IMR-90 (cell line): ENCODE measurements at regions not wholly inside any gene's neighbourhood (a gene's known extent, or its start where the extent isn't known, plus 50 kb on each side); places are given as distances from the start of the nearest gene placed in this dataset.

Experiments
- ATAC-seq: fragments of 200-7000 bp; cut with Tn5 transposase; 2 replicates; pipeline ENCODE4 v1.9.1; 2020; ENCODE audit warnings: low read depth, mild to moderate bottlenecking, moderate library complexity
- BruUV-seq: library from RNA; stranded (reverse); fragments of 400-500 nt; replicated peaks from 2 replicates; lab custom pipeline; 2021; lab: Mats Ljungman, UMichigan
- CTCF ChIA-PET: fragments of 300-600 bp; formaldehyde crosslinking; extraction: SDS; loops from one replicate; lab custom pipeline; 2021; ENCODE audit warnings: antibody characterized with exemption; lab: Yijun Ruan, JAX
- POLR2A ChIA-PET: fragments of 300-600 bp; sonication (Branson Sonifier 250); formaldehyde crosslinking; loops from one replicate; lab custom pipeline; 2022; ENCODE audit warnings: antibody characterized with exemption; ENCODE audit not compliant: unreplicated experiment; lab: Charles Lee
- DNase-seq: peaks from one replicate; pipeline ENCODE4 v3.0.0; 2013
- H2AFZ ChIP-seq: replicated peaks from 2 replicates; pipeline ENCODE3; 2013; ENCODE audit warnings: low read length, mild to moderate bottlenecking; ENCODE audit not compliant: poor library complexity
- H2AK5ac ChIP-seq: 2 replicates; pipeline ENCODE4 v1.6.1; 2013; ENCODE audit warnings: low read depth, low read length, inconsistent platforms
- H2AK9ac ChIP-seq: replicated peaks from 2 replicates; pipeline ENCODE3; 2013; ENCODE audit warnings: mild to moderate bottlenecking, low read depth, low read length, moderate library complexity; ENCODE audit not compliant: poor library complexity
- H2BK120ac ChIP-seq: 2 replicates; pipeline ENCODE4 v1.6.1; 2013; ENCODE audit warnings: low read depth, low read length, inconsistent platforms
- H2BK15ac ChIP-seq: 3 replicates; pipeline ENCODE4 v1.6.1; 2013; ENCODE audit warnings: low read depth, low read length, inconsistent platforms
- H2BK20ac ChIP-seq: 2 replicates; pipeline ENCODE4 v1.6.1; 2013; ENCODE audit warnings: low read depth, mild to moderate bottlenecking, inconsistent platforms, low read length, moderate library complexity
- H2BK5ac ChIP-seq: 2 replicates; pipeline ENCODE4 v1.6.1; 2013; ENCODE audit warnings: mild to moderate bottlenecking, low read depth, low read length, inconsistent platforms; ENCODE audit not compliant: poor library complexity, severe bottlenecking
- H3K14ac ChIP-seq: replicated peaks from 2 replicates; pipeline ENCODE4 v1.6.1; 2013; ENCODE audit warnings: low read depth, low read length, inconsistent platforms
- H3K18ac ChIP-seq: 2 replicates; pipeline ENCODE4 v1.6.1; 2013; ENCODE audit warnings: low read depth, low read length, control low read depth
- H3K23ac ChIP-seq: 2 replicates; pipeline ENCODE4 v1.6.1; 2013; ENCODE audit warnings: low read depth, low read length, inconsistent platforms
- H3K27ac ChIP-seq: 2 replicates; pipeline ENCODE4 v1.5.1; 2013; ENCODE audit warnings: mild to moderate bottlenecking, control low read depth, low read length; ENCODE audit not compliant: insufficient read depth
- H3K27me3 ChIP-seq: 2 replicates; pipeline ENCODE4 v1.6.1; 2013; ENCODE audit warnings: low read length; ENCODE audit not compliant: control insufficient read depth, insufficient read depth
- H3K36me3 ChIP-seq: 2 replicates; pipeline ENCODE4 v1.6.1; 2013; ENCODE audit warnings: low read length, mixed read lengths; ENCODE audit not compliant: control insufficient read depth, insufficient read depth
- H3K4ac ChIP-seq: 2 replicates; pipeline ENCODE4 v1.6.1; 2013; ENCODE audit warnings: low read depth, low read length, inconsistent platforms
- H3K4me1 ChIP-seq: 2 replicates; pipeline ENCODE4 v1.6.1; 2013; ENCODE audit warnings: low read length, mixed read lengths; ENCODE audit not compliant: control insufficient read depth, insufficient read depth
- H3K4me2 ChIP-seq: 2 replicates; pipeline ENCODE4 v1.6.1; 2013; ENCODE audit warnings: low read depth, mild to moderate bottlenecking, control low read depth, low read length, moderate library complexity
- H3K4me3 ChIP-seq: 2 replicates; pipeline ENCODE4 v1.5.1; 2013; ENCODE audit warnings: low read depth, mild to moderate bottlenecking, control low read depth, low read length, moderate library complexity; ENCODE audit not compliant: insufficient read depth
- H3K56ac ChIP-seq: 2 replicates; pipeline ENCODE4 v1.6.1; 2013; ENCODE audit warnings: low read length, inconsistent platforms; ENCODE audit not compliant: insufficient read depth; ENCODE audit errors: extremely low read depth
- H3K79me1 ChIP-seq, 2 experiments: 2 replicates each; pipeline ENCODE4 v1.6.1; 2013; ENCODE audit warnings: low read length in 2 of 2, inconsistent platforms in 1 of 2, low read depth in 1 of 2
- H3K9ac ChIP-seq: 2 replicates; pipeline ENCODE4 v1.6.1; 2013; ENCODE audit warnings: low read depth, low read length, control low read depth
- H3K9me1 ChIP-seq: 2 replicates; pipeline ENCODE4 v1.6.1; 2013; ENCODE audit warnings: low read length, inconsistent platforms; ENCODE audit not compliant: insufficient read depth
- H3K9me3 ChIP-seq: 2 replicates; pipeline ENCODE4 v1.6.1; 2013; ENCODE audit warnings: low read length; ENCODE audit not compliant: control insufficient read depth, insufficient read depth
- H4K20me1 ChIP-seq: 2 replicates; pipeline ENCODE4 v1.6.1; 2013; ENCODE audit warnings: low read length, inconsistent platforms; ENCODE audit not compliant: insufficient read depth
- H4K5ac ChIP-seq: 2 replicates; pipeline ENCODE4 v1.6.1; 2013; ENCODE audit warnings: mild to moderate bottlenecking, low read depth, low read length, control low read depth
- H4K8ac ChIP-seq, 2 experiments: 2 replicates each; pipeline ENCODE4 v1.6.1; 2013; ENCODE audit warnings: low read depth in 2 of 2, low read length in 2 of 2, control low read depth in 1 of 2, inconsistent platforms in 1 of 2
- H4K91ac ChIP-seq: 2 replicates; pipeline ENCODE4 v1.6.1; 2013; ENCODE audit warnings: low read depth, low read length, inconsistent platforms; ENCODE audit not compliant: insufficient read depth
- BHLHE40 ChIP-seq: fragments of 150-350 bp; IDR thresholded peaks from 2 replicates; pipeline ENCODE4 v1.6.1; 2016; ENCODE audit warnings: mild to moderate bottlenecking, low read depth, low read length
- CEBPB ChIP-seq: IDR thresholded peaks from 2 replicates; pipeline ENCODE4 v1.6.1; 2012; ENCODE audit warnings: low read depth, low read length, improper control_type of control experiment
- CHD1 ChIP-seq: IDR thresholded peaks from 2 replicates; pipeline ENCODE4 v1.6.1; 2012; ENCODE audit warnings: low read depth, low read length, improper control_type of control experiment
- FOS ChIP-seq: fragments of 150-350 bp; IDR thresholded peaks from 2 replicates; pipeline ENCODE4 v1.6.1; 2016; ENCODE audit warnings: low read depth, low read length
- MAFK ChIP-seq: IDR thresholded peaks from 2 replicates; pipeline ENCODE4 v1.6.1; 2012; ENCODE audit warnings: low read depth, low read length, improper control_type of control experiment
- MAZ ChIP-seq: IDR thresholded peaks from 2 replicates; pipeline ENCODE4 v1.6.1; 2012; ENCODE audit warnings: low read depth, mild to moderate bottlenecking, low read length, improper control_type of control experiment, moderate library complexity, borderline replicate concordance
- MXI1 ChIP-seq: IDR thresholded peaks from 2 replicates; pipeline ENCODE4 v1.6.1; 2012; ENCODE audit warnings: low read depth, mild to moderate bottlenecking, low read length, moderate library complexity, borderline replicate concordance
- NFE2L2 ChIP-seq: fragments of 150-350 bp; IDR thresholded peaks from 2 replicates; pipeline ENCODE4 v1.6.1; 2016; ENCODE audit warnings: low read depth, mild to moderate bottlenecking, low read length
- RAD21 ChIP-seq: IDR thresholded peaks from 2 replicates; pipeline ENCODE4 v1.6.1; 2012; ENCODE audit warnings: low read length, improper control_type of control experiment
- RCOR1 ChIP-seq: IDR thresholded peaks from 2 replicates; pipeline ENCODE4 v1.6.1; 2012; ENCODE audit warnings: mild to moderate bottlenecking, low read length, improper control_type of control experiment; ENCODE audit not compliant: insufficient replicate concordance
- RFX5 ChIP-seq: IDR thresholded peaks from 2 replicates; pipeline ENCODE4 v1.8.0; 2012; ENCODE audit warnings: low read depth, mild to moderate bottlenecking, low read length, moderate library complexity
- SMC3 ChIP-seq: fragments of 150-350 bp; IDR thresholded peaks from 2 replicates; pipeline ENCODE4 v1.6.1; 2016; ENCODE audit warnings: low read depth, mild to moderate bottlenecking, antibody characterized with exemption, low read length, moderate library complexity
- WGBS, 2 experiments: methylation state at CpG; one replicate each; pipeline versions ENCODE4 v1.1.5 to v1.1.7; 2013; ENCODE audit warnings: missing lambda C conversion rate in 2 of 2; ENCODE audit not compliant: insufficient read length in 1 of 2; ENCODE audit errors: extremely low coverage in 2 of 2; 5-methylcytosine and 5-hydroxymethylcytosine counted together
- dilution Hi-C: fragments of 300-500 bp; cut with HindIII; formaldehyde crosslinking; loops from one replicate; pipeline ENCODE4 v1.14.3; 2018; ENCODE audit warnings: low sequenced_read_pairs; ENCODE audit not compliant: unreplicated experiment
- in situ Hi-C: fragments of 300-500 bp; cut with MboI; formaldehyde crosslinking; loops from 3 replicates; pipeline ENCODE4 v1.14.3; 2019; ENCODE audit warnings: low sequenced_read_pairs, inconsistent platforms, mixed read lengths
- intact Hi-C: fragments of 100-400 bp; cut with micrococcal nuclease; formaldehyde crosslinking; loops from 2 replicates; pipeline ENCODE4 v1.10.0; 2022
- TF ChIP-seq, protein P1 (sequence below): fragments of 150-350 bp; IDR thresholded peaks from 2 replicates; pipeline ENCODE4 v1.6.1; 2017; ENCODE audit warnings: mild to moderate bottlenecking, antibody characterized with exemption, low read length, low read depth
- TF ChIP-seq, protein P2 (sequence below): conservative IDR thresholded peaks from 2 replicates; pipeline ENCODE4 v1.5.1; 2012; ENCODE audit warnings: mild to moderate bottlenecking, low read depth, low read length, improper control_type of control experiment
- TF ChIP-seq, protein P3 (sequence below): fragments of 150-350 bp; IDR thresholded peaks from 2 replicates; pipeline ENCODE4 v1.6.1; 2016; ENCODE audit warnings: low read depth, mild to moderate bottlenecking, low read length, moderate library complexity, borderline replicate concordance

DNA sequence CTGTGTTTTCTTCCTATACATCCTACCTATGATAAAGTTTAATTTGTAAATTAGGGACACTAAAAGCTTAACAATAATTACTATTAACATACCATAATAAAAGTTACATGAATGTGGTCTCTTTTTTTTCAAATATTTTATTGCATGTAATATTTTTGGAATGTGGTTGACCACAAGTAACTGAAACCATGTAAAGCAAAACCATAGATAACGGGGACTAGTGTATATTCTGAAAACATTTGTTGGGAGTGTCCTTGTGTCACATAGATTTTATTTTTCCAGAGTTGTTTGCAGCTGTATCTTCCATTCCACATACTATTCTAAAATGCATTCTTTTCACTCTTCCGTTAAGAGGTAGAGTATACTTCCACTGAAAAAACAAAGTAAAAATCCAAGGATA, 200.4 kb downstream of the KIF18A start:
- H2BK15ac ChIP-seq, result peak overlapping the region; percentile 23; the same call in 2 of the 3 replicates
- no peak overlapping the region for H3K23ac ChIP-seq
- no peaks in the 10 kb centered on the region for H3K27me3 ChIP-seq
- H4K20me1 ChIP-seq, result no peaks in the 10 kb centered on the region
- CTCF ChIA-PET, result no interaction called here
- in situ Hi-C loops (no loop called here), dilution Hi-C loops (no loop called here), intact Hi-C loops (no loop called here)
- BruUV-seq, result no TSS peak
- no peak overlapping the region for H3K4me2 ChIP-seq
- TF ChIP-seq FOS, result no peak
- no peak for TF ChIP-seq SMC3
- no peak for TF ChIP-seq BHLHE40
- TF ChIP-seq MAZ, result no peak
- no peak for TF ChIP-seq CHD1
- no peak for TF ChIP-seq RCOR1
- TF ChIP-seq, protein P1, sequence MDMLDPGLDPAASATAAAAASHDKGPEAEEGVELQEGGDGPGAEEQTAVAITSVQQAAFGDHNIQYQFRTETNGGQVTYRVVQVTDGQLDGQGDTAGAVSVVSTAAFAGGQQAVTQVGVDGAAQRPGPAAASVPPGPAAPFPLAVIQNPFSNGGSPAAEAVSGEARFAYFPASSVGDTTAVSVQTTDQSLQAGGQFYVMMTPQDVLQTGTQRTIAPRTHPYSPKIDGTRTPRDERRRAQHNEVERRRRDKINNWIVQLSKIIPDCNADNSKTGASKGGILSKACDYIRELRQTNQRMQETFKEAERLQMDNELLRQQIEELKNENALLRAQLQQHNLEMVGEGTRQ, result no peak
- TF ChIP-seq CEBPB, result no peak
- TF ChIP-seq RFX5, result no peak
- TF ChIP-seq, protein P2, sequence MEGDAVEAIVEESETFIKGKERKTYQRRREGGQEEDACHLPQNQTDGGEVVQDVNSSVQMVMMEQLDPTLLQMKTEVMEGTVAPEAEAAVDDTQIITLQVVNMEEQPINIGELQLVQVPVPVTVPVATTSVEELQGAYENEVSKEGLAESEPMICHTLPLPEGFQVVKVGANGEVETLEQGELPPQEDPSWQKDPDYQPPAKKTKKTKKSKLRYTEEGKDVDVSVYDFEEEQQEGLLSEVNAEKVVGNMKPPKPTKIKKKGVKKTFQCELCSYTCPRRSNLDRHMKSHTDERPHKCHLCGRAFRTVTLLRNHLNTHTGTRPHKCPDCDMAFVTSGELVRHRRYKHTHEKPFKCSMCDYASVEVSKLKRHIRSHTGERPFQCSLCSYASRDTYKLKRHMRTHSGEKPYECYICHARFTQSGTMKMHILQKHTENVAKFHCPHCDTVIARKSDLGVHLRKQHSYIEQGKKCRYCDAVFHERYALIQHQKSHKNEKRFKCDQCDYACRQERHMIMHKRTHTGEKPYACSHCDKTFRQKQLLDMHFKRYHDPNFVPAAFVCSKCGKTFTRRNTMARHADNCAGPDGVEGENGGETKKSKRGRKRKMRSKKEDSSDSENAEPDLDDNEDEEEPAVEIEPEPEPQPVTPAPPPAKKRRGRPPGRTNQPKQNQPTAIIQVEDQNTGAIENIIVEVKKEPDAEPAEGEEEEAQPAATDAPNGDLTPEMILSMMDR, result no peak
- TF ChIP-seq, protein P3, sequence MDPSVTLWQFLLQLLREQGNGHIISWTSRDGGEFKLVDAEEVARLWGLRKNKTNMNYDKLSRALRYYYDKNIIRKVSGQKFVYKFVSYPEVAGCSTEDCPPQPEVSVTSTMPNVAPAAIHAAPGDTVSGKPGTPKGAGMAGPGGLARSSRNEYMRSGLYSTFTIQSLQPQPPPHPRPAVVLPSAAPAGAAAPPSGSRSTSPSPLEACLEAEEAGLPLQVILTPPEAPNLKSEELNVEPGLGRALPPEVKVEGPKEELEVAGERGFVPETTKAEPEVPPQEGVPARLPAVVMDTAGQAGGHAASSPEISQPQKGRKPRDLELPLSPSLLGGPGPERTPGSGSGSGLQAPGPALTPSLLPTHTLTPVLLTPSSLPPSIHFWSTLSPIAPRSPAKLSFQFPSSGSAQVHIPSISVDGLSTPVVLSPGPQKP, result no peak
- TF ChIP-seq RAD21, result no peak
- no peak for TF ChIP-seq MXI1
- no peak for TF ChIP-seq NFE2L2
- TF ChIP-seq MAFK, result no peak
- no CpG with 5 or more reads among the region's 2 CpGs for WGBS, 2 experiments
- no peak overlapping the region for H3K9ac ChIP-seq
- H2AK9ac ChIP-seq, result no peak overlapping the region
- H2AFZ ChIP-seq, result no peak overlapping the region
- H3K36me3 ChIP-seq, result no peaks in the 10 kb centered on the region
- H2BK5ac ChIP-seq, result no peak overlapping the region
- no peak overlapping the region for H3K4me3 ChIP-seq
- H3K18ac ChIP-seq, result no peak overlapping the region
- peak overlapping the region; percentile 48; the same call in 1 of the 2 replicates for H2BK120ac ChIP-seq
- H3K9me1 ChIP-seq, result peaks cover 9% of the 10 kb centered on the region
- H2BK20ac ChIP-seq, result peak overlapping the region; percentile 65; the same call in 1 of the 2 replicates
- peaks cover 12% of the 10 kb centered on the region for H3K4me1 ChIP-seq
- no peak overlapping the region for H4K91ac ChIP-seq
- H3K56ac ChIP-seq, result no peak overlapping the region
- H3K4ac ChIP-seq, result peak overlapping the region; percentile 54
- no peak for ATAC-seq
- POLR2A ChIA-PET, result no interaction called here
- peak overlapping the region; percentile 31; the same call in 1 of the 2 replicates for H2AK5ac ChIP-seq
- peak; percentile 35 for DNase-seq
- H4K8ac ChIP-seq, result peak overlapping the region in 1 of 2 experiments; percentile 36; a peak in 1 of 4 replicates
- 0 out of 2 replicates have a peak overlapping the region, but pooled peaks have one; percentile 68 for H3K14ac ChIP-seq
- H3K79me1 ChIP-seq, result no peaks in the 10 kb centered on the region
- no peaks in the 10 kb centered on the region for H3K9me3 ChIP-seq
- peak overlapping the region; percentile 35; the same call in 1 of the 2 replicates for H4K5ac ChIP-seq
- H3K27ac ChIP-seq, result no peak overlapping the region
